ENCODE measurements at regions not wholly inside any gene's neighbourhood (a gene's known extent, or its start where the extent isn't known, plus 50 kb on each side); places are given as distances from the start of the nearest gene placed in this dataset.
"Not testable (repeated sequence)": the region's sequence is repeated elsewhere in the genome, so short reads cannot be mapped to it uniquely, and the experiment has no call there.

GRCh38 chr9:11702548-11702947, 990.6 kb upstream of the TYRP1 start:
- POLR2A ChIA-PET = no interaction called here
- DNase-seq (ENCODE audit: extremely low spot score) = no peak
- TF ChIP-seq TARDBP (IDR thresholded peaks at IDR 0.05) = no peak
- TF ChIP-seq BHLHE40 (IDR thresholded peaks at IDR 0.05; ENCODE audit: borderline replicate concordance) = no peak
- CTCF ChIA-PET = no interaction called here

GRCh38 chr9:11704198-11704597, 989.0 kb upstream of the TYRP1 start:
- CTCF ChIA-PET; DNase-seq (ENCODE audit: extremely low spot score); POLR2A ChIA-PET: not testable (repeated sequence)

- TF ChIP-seq PKNOX1 (IDR thresholded peaks at IDR 0.05) = no peak
- TF ChIP-seq ZNF384 (IDR thresholded peaks at IDR 0.05) = no peak
- no peak for TF ChIP-seq L3MBTL2 (conservative IDR thresholded peaks at IDR 0.05)
- TF ChIP-seq FOXM1 (IDR thresholded peaks at IDR 0.05; ENCODE audit: borderline replicate concordance) = no peak
- no peak for TF ChIP-seq TARDBP (IDR thresholded peaks at IDR 0.05)
- no peak for TF ChIP-seq ELF4 (IDR thresholded peaks at IDR 0.05)
- no peak for TF ChIP-seq NFRKB (IDR thresholded peaks at IDR 0.05)
- DNase-seq (ENCODE audit: extremely low spot score) = no peak
- POLR2A ChIA-PET = no interaction called here
These were observed 984.3 kb upstream of the TYRP1 start for GRCh38 chr9:11708899-11709298.

GRCh38 chr9:11709567-11709966, 983.6 kb upstream of the TYRP1 start:
- CTCF ChIA-PET = no interaction called here
- no peak for DNase-seq (ENCODE audit: extremely low spot score)
- POLR2A ChIA-PET = no interaction called here
- TF ChIP-seq TARDBP (IDR thresholded peaks at IDR 0.05) = no peak
- no peak for TF ChIP-seq NFRKB (IDR thresholded peaks at IDR 0.05)
- TF ChIP-seq FOXK2 (IDR thresholded peaks at IDR 0.05) = no peak
- no peak for TF ChIP-seq LEF1 (IDR thresholded peaks at IDR 0.05; ENCODE audit: borderline replicate concordance)
- no peak for TF ChIP-seq ARNT (IDR thresholded peaks at IDR 0.05)
- TF ChIP-seq ZNF384 (IDR thresholded peaks at IDR 0.05) = no peak
- TF ChIP-seq HDGF (IDR thresholded peaks at IDR 0.05; ENCODE audit: borderline replicate concordance) = no peak
- no peak for TF ChIP-seq FOXM1 (IDR thresholded peaks at IDR 0.05; ENCODE audit: borderline replicate concordance)
- TF ChIP-seq L3MBTL2 (conservative IDR thresholded peaks at IDR 0.05) = no peak
- TF ChIP-seq SP1 (IDR thresholded peaks at IDR 0.05) = no peak

More at GRCh38 chr9:11708899-11709298, 984.3 kb upstream of the TYRP1 start:
- CTCF ChIA-PET = no interaction called here

- POLR2A ChIA-PET = no interaction called here
- CTCF ChIA-PET = no interaction called here
- TF ChIP-seq PKNOX1 (IDR thresholded peaks at IDR 0.05) (no peak), BHLHE40 (IDR thresholded peaks at IDR 0.05; ENCODE audit: borderline replicate concordance) (no peak), LEF1 (IDR thresholded peaks at IDR 0.05; ENCODE audit: borderline replicate concordance) (no peak)
- no peak for DNase-seq (ENCODE audit: extremely low spot score)
These were observed 980.1 kb upstream of the TYRP1 start for GRCh38 chr9:11713077-11713476.

GRCh38 chr9:11722957-11723356, 970.2 kb upstream of the TYRP1 start:
- DNase-seq (ENCODE audit: extremely low spot score) = no peak
- no peak for TF ChIP-seq ARNT (IDR thresholded peaks at IDR 0.05)
- TF ChIP-seq SUZ12 (IDR thresholded peaks at IDR 0.05) = no peak
- no peak for TF ChIP-seq CTBP1 (IDR thresholded peaks at IDR 0.05; ENCODE audit: borderline replicate concordance)
- TF ChIP-seq ZNF384 (IDR thresholded peaks at IDR 0.05) = no peak
- TF ChIP-seq SP1 (IDR thresholded peaks at IDR 0.05) = no peak
- TF ChIP-seq LEF1 (IDR thresholded peaks at IDR 0.05; ENCODE audit: borderline replicate concordance) = no peak
- TF ChIP-seq PKNOX1 (IDR thresholded peaks at IDR 0.05) = no peak
- no peak for TF ChIP-seq L3MBTL2 (conservative IDR thresholded peaks at IDR 0.05)
- no peak for TF ChIP-seq FOXK2 (IDR thresholded peaks at IDR 0.05)
- TF ChIP-seq BHLHE40 (IDR thresholded peaks at IDR 0.05; ENCODE audit: borderline replicate concordance) = no peak
- no peak for TF ChIP-seq FOXM1 (IDR thresholded peaks at IDR 0.05; ENCODE audit: borderline replicate concordance)
- no peak for TF ChIP-seq FOXA1 (IDR thresholded peaks at IDR 0.05)
- TF ChIP-seq HDGF (IDR thresholded peaks at IDR 0.05; ENCODE audit: borderline replicate concordance) = no peak
- no peak for TF ChIP-seq ELF4 (IDR thresholded peaks at IDR 0.05)
- no peak for TF ChIP-seq NFRKB (IDR thresholded peaks at IDR 0.05)
- CTCF ChIA-PET = no interaction called here
- POLR2A ChIA-PET = no interaction called here

GRCh38 chr9:11726659-11727058, 966.5 kb upstream of the TYRP1 start:
- ChIA-PET POLR2A (no interaction called here), CTCF (no interaction called here)
- TF ChIP-seq FOXM1 (IDR thresholded peaks at IDR 0.05; ENCODE audit: borderline replicate concordance) (no peak), L3MBTL2 (conservative IDR thresholded peaks at IDR 0.05) (no peak), ARNT (IDR thresholded peaks at IDR 0.05) (no peak), ZNF384 (IDR thresholded peaks at IDR 0.05) (no peak), HDGF (IDR thresholded peaks at IDR 0.05; ENCODE audit: borderline replicate concordance) (no peak), FOXA1 (IDR thresholded peaks at IDR 0.05) (no peak), PKNOX1 (IDR thresholded peaks at IDR 0.05) (no peak), SP1 (IDR thresholded peaks at IDR 0.05) (no peak), FOXK2 (IDR thresholded peaks at IDR 0.05) (no peak), SUZ12 (IDR thresholded peaks at IDR 0.05) (no peak), NFRKB (IDR thresholded peaks at IDR 0.05) (no peak)
- no peak for DNase-seq (ENCODE audit: extremely low spot score)
